Trophoblast cell (in vitro differentiated cells and primary cell): ENCODE measurements at regions not wholly inside any gene's neighbourhood (a gene's known extent, or its start where the extent isn't known, plus 50 kb on each side); places are given as distances from the start of the nearest gene placed in this dataset.
"Not testable (repeated sequence)": the region's sequence is repeated elsewhere in the genome, so short reads cannot be mapped to it uniquely, and the experiment has no call there.

Experiments used
- DNase-seq, 2 donors: peaks; one replicate each; pipeline ENCODE4 v3.0.0-alpha.2; 2016
- H2AFZ ChIP-seq: 2 replicates; pipeline ENCODE4 v1.6.1; 2013; ENCODE audit warnings: low read length, moderate library complexity, mild to moderate bottlenecking; ENCODE audit not compliant: insufficient read depth, poor library complexity
- H2AK5ac ChIP-seq: 2 replicates; pipeline ENCODE4 v1.6.1; 2013; ENCODE audit warnings: mild to moderate bottlenecking, low read length
- H2BK120ac ChIP-seq: 2 replicates; pipeline ENCODE4 v1.6.1; 2013; ENCODE audit warnings: low read length, mild to moderate bottlenecking, moderate library complexity; ENCODE audit not compliant: insufficient read depth, poor library complexity
- H2BK12ac ChIP-seq: 2 replicates; pipeline ENCODE4 v1.6.1; 2013; ENCODE audit warnings: mild to moderate bottlenecking, low read length, moderate library complexity
- H2BK5ac ChIP-seq: 2 replicates; pipeline ENCODE4 v1.6.1; 2013; ENCODE audit warnings: low read length, low read depth, moderate library complexity, mild to moderate bottlenecking; ENCODE audit not compliant: poor library complexity
- H3K14ac ChIP-seq: 2 replicates; pipeline ENCODE4 v1.6.1; 2013; ENCODE audit warnings: mild to moderate bottlenecking, low read length
- H3K18ac ChIP-seq: 2 replicates; pipeline ENCODE4 v1.6.1; 2013; ENCODE audit warnings: mild to moderate bottlenecking, low read length
- H3K23ac ChIP-seq: 2 replicates; pipeline ENCODE4 v1.6.1; 2013; ENCODE audit warnings: low read length
- H3K27ac ChIP-seq: 2 replicates; pipeline ENCODE4 v1.5.1; 2013; ENCODE audit warnings: low read depth, mild to moderate bottlenecking, inconsistent platforms, low read length, moderate library complexity
- H3K27me3 ChIP-seq: 2 replicates; pipeline ENCODE4 v1.6.1; 2013; ENCODE audit warnings: inconsistent platforms, mild to moderate bottlenecking, low read length, moderate library complexity; ENCODE audit not compliant: insufficient read depth
- H3K36me3 ChIP-seq, 2 experiments: 1 replicate in 1 of 2; 2 replicates in 1 of 2; pipeline ENCODE4 v1.6.1; 2013; ENCODE audit warnings: low read length in 2 of 2, mild to moderate bottlenecking in 2 of 2, moderate library complexity in 1 of 2; ENCODE audit not compliant: insufficient read depth in 2 of 2, control insufficient read depth in 1 of 2
- H3K4ac ChIP-seq: 2 replicates; pipeline ENCODE4 v1.6.1; 2013; ENCODE audit warnings: low read depth, mild to moderate bottlenecking, low read length, moderate library complexity
- H3K4me1 ChIP-seq, 2 experiments: 1 replicate in 1 of 2; 2 replicates in 1 of 2; pipeline ENCODE4 v1.6.1; 2013; ENCODE audit warnings: low read length in 2 of 2, mild to moderate bottlenecking in 2 of 2, moderate library complexity in 1 of 2; ENCODE audit not compliant: insufficient read depth in 2 of 2, control insufficient read depth in 1 of 2
- H3K4me2 ChIP-seq: 2 replicates; pipeline ENCODE4 v1.6.1; 2013; ENCODE audit warnings: inconsistent platforms, mild to moderate bottlenecking, low read length, moderate library complexity
- H3K4me3 ChIP-seq: 2 replicates; pipeline ENCODE4 v1.5.1; 2013; ENCODE audit warnings: mild to moderate bottlenecking, low read depth, low read length, inconsistent platforms
- H3K79me1 ChIP-seq: one replicate; pipeline ENCODE4 v1.6.1; 2013; ENCODE audit warnings: low read length
- H3K79me2 ChIP-seq: 2 replicates; pipeline ENCODE4 v1.6.1; 2013; ENCODE audit warnings: low read length, mild to moderate bottlenecking; ENCODE audit not compliant: control insufficient read depth, insufficient read depth, poor library complexity
- H3K9ac ChIP-seq: 2 replicates; pipeline ENCODE4 v1.6.1; 2013; ENCODE audit warnings: mild to moderate bottlenecking, low read length
- H3K9me3 ChIP-seq: 2 replicates; pipeline ENCODE4 v1.6.1; 2013; ENCODE audit warnings: low read depth, mild to moderate bottlenecking, control low read depth, inconsistent platforms, low read length; ENCODE audit not compliant: insufficient read depth
- H4K12ac ChIP-seq: 2 replicates; pipeline ENCODE4 v1.6.1; 2013; ENCODE audit warnings: low read depth, mild to moderate bottlenecking, low read length, moderate library complexity
- H4K8ac ChIP-seq: 2 replicates; pipeline ENCODE4 v1.6.1; 2013; ENCODE audit warnings: low read depth, mild to moderate bottlenecking, low read length, moderate library complexity
- H4K91ac ChIP-seq: one replicate; pipeline ENCODE4 v1.6.1; 2013; ENCODE audit warnings: low read depth, mild to moderate bottlenecking, low read length, moderate library complexity
- WGBS: extraction: QIAGEN DNeasy Blood & Tissue Kit; methylation state at CpG from one replicate; pipeline ENCODE4 v1.1.7; 2013; ENCODE audit warnings: missing lambda C conversion rate; ENCODE audit not compliant: insufficient read length, insufficient coverage; ENCODE audit errors: extremely low coverage; 5-methylcytosine and 5-hydroxymethylcytosine counted together

DNA sequence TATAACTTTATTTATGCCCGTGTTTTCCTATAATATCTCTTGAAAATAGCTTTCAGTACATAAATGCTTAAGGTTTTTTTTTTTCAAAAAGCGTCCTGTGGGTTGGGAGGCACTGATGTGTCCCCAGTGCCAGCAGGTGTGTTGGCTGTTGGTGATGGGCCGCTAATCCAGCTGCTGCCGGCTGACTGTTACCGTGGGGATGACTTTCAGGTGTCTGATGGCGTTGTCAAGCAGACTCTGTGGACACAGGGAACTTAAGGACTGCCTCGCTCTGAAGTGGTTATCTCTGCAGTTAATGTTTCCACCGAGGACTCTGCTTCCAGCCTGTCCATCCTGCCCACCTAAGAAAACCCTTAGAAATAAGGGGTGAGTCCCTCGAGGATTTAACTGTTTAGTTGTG is 94.5 kb downstream of the ANKRD10 start:
- H3K18ac ChIP-seq: no peak overlapping the region
- H4K8ac ChIP-seq: no peak overlapping the region
- H4K12ac ChIP-seq: no peak overlapping the region
- DNase-seq: no peak
- no peak overlapping the region for H3K4me3 ChIP-seq
- H2BK5ac ChIP-seq: no peak overlapping the region
- no peaks in the 10 kb centered on the region for H3K4me1 ChIP-seq
- no peak overlapping the region for H3K14ac ChIP-seq
- no peak overlapping the region for H2AFZ ChIP-seq
- H3K36me3 ChIP-seq: no peaks in the 10 kb centered on the region
- no peaks in the 10 kb centered on the region for H3K79me1 ChIP-seq
- H4K91ac ChIP-seq: no peak overlapping the region
- H3K23ac ChIP-seq: no peak overlapping the region
- no peaks in the 10 kb centered on the region for H3K79me2 ChIP-seq
- H2BK12ac ChIP-seq: no peak overlapping the region
- no peak overlapping the region for H2AK5ac ChIP-seq
- WGBS: no CpG with 5 or more reads among the region's 9 CpGs
- H3K9me3 ChIP-seq: no peaks in the 10 kb centered on the region
- H3K4ac ChIP-seq: no peak overlapping the region
- H3K4me2 ChIP-seq: no peak overlapping the region
- no peak overlapping the region for H2BK120ac ChIP-seq
- no peak overlapping the region for H3K9ac ChIP-seq
- H3K27me3 ChIP-seq: no peaks in the 10 kb centered on the region
- H3K27ac ChIP-seq: no peak overlapping the region

DNA sequence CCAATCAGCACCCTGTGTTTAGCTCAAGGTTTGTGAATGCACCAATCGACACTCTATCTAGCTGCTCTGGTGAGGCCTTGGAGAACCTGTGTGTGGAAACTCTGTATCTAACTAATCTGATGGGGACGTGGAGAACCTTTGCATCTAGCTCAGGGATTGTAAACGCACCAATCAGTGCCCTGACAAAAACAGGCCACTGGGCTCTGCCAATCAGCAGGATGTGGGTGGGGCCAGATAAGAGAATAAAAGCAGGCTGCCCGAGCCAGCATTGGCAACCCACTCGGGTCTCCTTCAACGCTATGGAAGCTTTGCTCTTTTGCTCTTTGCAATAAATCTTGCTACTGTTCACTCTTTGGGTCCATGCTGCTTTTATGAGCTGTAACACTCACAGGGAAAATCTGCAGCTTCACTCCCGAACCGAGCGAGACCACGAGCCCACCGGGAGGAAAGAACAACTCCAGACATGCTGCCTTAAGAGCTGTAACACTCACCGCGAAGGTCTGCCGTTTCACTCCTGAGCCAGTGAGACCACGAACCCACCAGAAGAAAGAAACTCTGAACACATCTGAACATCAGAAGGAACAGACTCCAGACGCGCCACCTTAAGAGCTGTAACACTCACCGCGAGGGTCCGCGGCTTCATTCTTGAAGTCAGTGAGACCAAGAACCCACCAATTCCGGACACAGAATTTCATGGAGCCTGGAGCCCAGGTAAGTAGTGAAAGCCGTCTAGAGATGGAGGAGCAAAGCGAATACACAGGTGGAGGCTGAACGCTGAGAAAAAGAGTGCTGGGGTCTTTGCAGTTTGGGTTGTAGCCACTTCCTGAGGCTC is 92.8 kb downstream of the ANKRD10 start:
- not testable (repeated sequence) for H3K79me1 ChIP-seq, H3K27ac ChIP-seq, H3K4me2 ChIP-seq, H3K36me3 ChIP-seq, H3K9me3 ChIP-seq, H3K4me3 ChIP-seq, H3K27me3 ChIP-seq, H3K79me2 ChIP-seq, H4K12ac ChIP-seq, H3K9ac ChIP-seq, H2BK5ac ChIP-seq, H2AFZ ChIP-seq, H3K4ac ChIP-seq, H3K14ac ChIP-seq, H2BK120ac ChIP-seq, H3K23ac ChIP-seq, H4K8ac ChIP-seq, H2BK12ac ChIP-seq, H3K18ac ChIP-seq, H3K4me1 ChIP-seq, H4K91ac ChIP-seq, H2AK5ac ChIP-seq, DNase-seq
- WGBS: no CpG with 5 or more reads among the region's 25 CpGs

DNA sequence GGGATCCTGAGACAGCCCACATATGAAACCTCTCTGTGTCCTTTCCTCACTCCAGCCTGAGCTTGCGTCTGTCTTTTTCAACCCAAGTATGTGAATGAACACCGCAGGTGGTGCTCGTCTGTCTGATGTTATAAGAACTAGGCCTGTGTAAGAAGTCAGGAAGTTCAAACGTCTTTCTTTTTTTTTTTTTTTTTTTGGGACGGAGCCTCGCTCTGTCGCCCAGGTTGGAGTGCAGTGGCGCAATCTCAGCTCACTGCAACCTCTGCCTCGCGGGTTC is 92.3 kb downstream of the ANKRD10 start:
- Histone ChIP-seq H3K4me3 (no peak overlapping the region), H3K9me3 (peaks cover 6% of the 10 kb centered on the region)
- no CpG with 5 or more reads among the region's 10 CpGs for WGBS

DNA sequence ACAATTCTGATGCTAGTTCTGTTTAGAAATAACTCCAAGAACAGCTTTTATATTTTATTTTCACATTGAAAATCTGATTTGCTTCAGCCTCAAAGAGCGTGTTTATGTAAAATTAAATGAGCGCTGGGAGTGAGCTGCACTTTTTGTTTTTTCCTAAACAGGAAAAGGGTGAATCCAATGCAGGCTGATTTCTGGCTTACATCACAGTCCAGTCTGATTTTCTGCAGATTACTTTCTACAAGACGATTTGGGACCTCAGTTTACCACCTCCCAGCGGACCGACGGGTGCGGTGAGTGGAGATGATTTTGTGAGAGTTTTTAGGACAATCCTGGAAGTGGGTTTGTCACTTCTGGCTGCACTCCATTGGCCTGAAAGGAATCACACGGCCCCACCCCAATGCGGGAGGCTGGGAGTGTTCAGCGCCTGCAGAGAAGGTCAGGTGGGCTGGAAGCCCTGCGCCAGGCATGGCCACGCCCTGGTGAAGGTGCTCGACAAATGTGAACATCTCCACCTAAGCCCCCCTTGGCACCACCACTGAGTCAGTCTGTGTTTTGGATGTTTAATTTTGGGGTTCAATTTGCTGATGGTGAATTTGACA is 90.1 kb downstream of the ANKRD10 start:
- Histone ChIP-seq H3K4ac (no peak overlapping the region), H3K9me3 (peaks cover 6% of the 10 kb centered on the region), H3K27me3 (no peaks in the 10 kb centered on the region), H2BK120ac (no peak overlapping the region), H4K12ac (no peak overlapping the region), H3K79me1 (no peaks in the 10 kb centered on the region), H3K23ac (no peak overlapping the region), H3K36me3 (no peaks in the 10 kb centered on the region), H3K18ac (no peak overlapping the region), H4K8ac (no peak overlapping the region), H3K4me2 (no peak overlapping the region), H3K27ac (no peak overlapping the region), H2AK5ac (no peak overlapping the region), H3K4me1 (no peaks in the 10 kb centered on the region), H3K4me3 (no peak overlapping the region), H2BK12ac (no peak overlapping the region), H3K14ac (no peak overlapping the region), H3K79me2 (no peaks in the 10 kb centered on the region), H2AFZ (no peak overlapping the region), H3K9ac (no peak overlapping the region), H2BK5ac (no peak overlapping the region), H4K91ac (no peak overlapping the region)
- no CpG with 5 or more reads among the region's 13 CpGs for WGBS
- no peak for DNase-seq

More for the DNA sequence above, 92.3 kb downstream of the ANKRD10 start:
- H3K9ac ChIP-seq: no peak overlapping the region
- H3K36me3 ChIP-seq: no peaks in the 10 kb centered on the region
- no peak overlapping the region for H2AFZ ChIP-seq
- H2BK12ac ChIP-seq: no peak overlapping the region
- no peak overlapping the region for H4K12ac ChIP-seq
- no peaks in the 10 kb centered on the region for H3K79me2 ChIP-seq
- H3K27me3 ChIP-seq: no peaks in the 10 kb centered on the region
- no peak for DNase-seq
- no peaks in the 10 kb centered on the region for H3K79me1 ChIP-seq
- H3K18ac ChIP-seq: no peak overlapping the region
- H3K27ac ChIP-seq: no peak overlapping the region
- no peak overlapping the region for H4K91ac ChIP-seq
- H2AK5ac ChIP-seq: no peak overlapping the region
- no peak overlapping the region for H3K14ac ChIP-seq
- no peak overlapping the region for H2BK120ac ChIP-seq
- no peak overlapping the region for H3K23ac ChIP-seq
- H2BK5ac ChIP-seq: no peak overlapping the region
- H3K4me1 ChIP-seq: no peaks in the 10 kb centered on the region
- H3K4me2 ChIP-seq: no peak overlapping the region
- H4K8ac ChIP-seq: no peak overlapping the region
- H3K4ac ChIP-seq: no peak overlapping the region
